Panc1 (cell line): ENCODE measurements at regions not wholly inside any gene's neighbourhood (a gene's known extent, or its start where the extent isn't known, plus 50 kb on each side); places are given as distances from the start of the nearest gene placed in this dataset.

ENCODE experiments used
- ATAC-seq: fragments of 200-7000 bp; cut with Tn5 transposase; 2 replicates; pipeline ENCODE4 v1.9.1; 2020; ENCODE audit warnings: mild to moderate bottlenecking, moderate library complexity
- BruUV-seq: library from RNA; stranded (reverse); fragments of 400-500 nt; replicated peaks from 2 replicates; lab custom pipeline; 2021; lab: Mats Ljungman, UMichigan
- CTCF ChIA-PET: fragments of 300-600 bp; sonication (Branson Sonifier 250); formaldehyde crosslinking; loops from one replicate; lab custom pipeline; 2022; ENCODE audit warnings: antibody characterized with exemption; lab: Charles Lee
- POLR2A ChIA-PET: fragments of 300-600 bp; sonication (Branson Sonifier 250); formaldehyde crosslinking; loops from one replicate; lab custom pipeline; 2022; ENCODE audit warnings: antibody characterized with exemption; lab: Charles Lee
- DNase-seq: peaks from one replicate; pipeline ENCODE4 v3.0.0-alpha.2; 2010; ENCODE audit warnings: low read depth, low spot score
- H3K27ac ChIP-seq: 2 replicates; pipeline ENCODE4 v1.5.1; 2011; ENCODE audit warnings: mild to moderate bottlenecking, low read length, inconsistent platforms
- H3K27me3 ChIP-seq: fragments of 200-500 bp; sonication (Bioruptor generic); 2 replicates; pipeline ENCODE4 v1.6.0; 2014; ENCODE audit warnings: low read length, inconsistent platforms; ENCODE audit not compliant: control insufficient read depth, insufficient read depth
- H3K36me3 ChIP-seq: fragments of 200-500 bp; sonication (Bioruptor generic); 2 replicates; pipeline ENCODE4 v1.5.1; 2014; ENCODE audit warnings: inconsistent platforms, mild to moderate bottlenecking, low read length, moderate library complexity; ENCODE audit not compliant: control insufficient read depth, insufficient read depth
- H3K4me1 ChIP-seq: 2 replicates; pipeline ENCODE4 v1.5.1; 2011; ENCODE audit warnings: inconsistent platforms, mild to moderate bottlenecking, low read length, moderate library complexity; ENCODE audit not compliant: control insufficient read depth, insufficient read depth
- H3K4me3 ChIP-seq, 2 experiments: 2 replicates each; pipeline ENCODE4 v1.5.1; 2011 to 2012; ENCODE audit warnings: low read depth in 2 of 2, low read length in 2 of 2, mild to moderate bottlenecking in 2 of 2, inconsistent platforms in 1 of 2, moderate library complexity in 1 of 2
- H3K9me3 ChIP-seq: fragments of 200-500 bp; sonication (Bioruptor generic); 2 replicates; pipeline ENCODE4 v1.5.1; 2014; ENCODE audit warnings: low read depth, mild to moderate bottlenecking, inconsistent platforms, low read length, moderate library complexity; ENCODE audit not compliant: control insufficient read depth, insufficient read depth
- POLR2AphosphoS5 ChIP-seq: IDR thresholded peaks from 2 replicates; pipeline ENCODE4 v1.6.1; 2012; ENCODE audit warnings: mild to moderate bottlenecking, low read depth, low read length, moderate library complexity
- SIN3A ChIP-seq: IDR thresholded peaks from 2 replicates; pipeline ENCODE4 v1.6.1; 2012; ENCODE audit warnings: low read depth, mild to moderate bottlenecking, low read length, moderate library complexity, borderline replicate concordance; ENCODE audit not compliant: insufficient read depth
- TCF7L2 ChIP-seq: IDR thresholded peaks from 2 replicates; pipeline ENCODE4 v1.6.1; 2011; ENCODE audit warnings: mild to moderate bottlenecking, low read depth, low read length, inconsistent platforms
- in situ Hi-C: cut with HindIII; loops from 2 replicates; pipeline ENCODE4 v1.10.0; 2016; ENCODE audit warnings: low sequenced_read_pairs, low pct_unique_long_range_greater_than_20kb
- intact Hi-C: fragments of 100-400 bp; cut with micrococcal nuclease; formaldehyde crosslinking; loops from one replicate; pipeline ENCODE4 v1.10.0; 2022; ENCODE audit not compliant: unreplicated experiment
- TF ChIP-seq, protein P1 (sequence below): fragments of 450-650 bp; IDR thresholded peaks from 2 replicates; pipeline ENCODE4 v1.5.1; 2017; ENCODE audit warnings: mild to moderate bottlenecking
- TF ChIP-seq, protein P2 (sequence below), 2 experiments: IDR thresholded peaks; 2 replicates each; pipeline ENCODE4 v1.6.1; 2011 to 2012; ENCODE audit warnings: low read depth in 2 of 2, control low read depth in 1 of 2, low read length in 1 of 2, mild to moderate bottlenecking in 1 of 2, moderate library complexity in 1 of 2; ENCODE audit not compliant: insufficient read depth in 1 of 2

DNA sequence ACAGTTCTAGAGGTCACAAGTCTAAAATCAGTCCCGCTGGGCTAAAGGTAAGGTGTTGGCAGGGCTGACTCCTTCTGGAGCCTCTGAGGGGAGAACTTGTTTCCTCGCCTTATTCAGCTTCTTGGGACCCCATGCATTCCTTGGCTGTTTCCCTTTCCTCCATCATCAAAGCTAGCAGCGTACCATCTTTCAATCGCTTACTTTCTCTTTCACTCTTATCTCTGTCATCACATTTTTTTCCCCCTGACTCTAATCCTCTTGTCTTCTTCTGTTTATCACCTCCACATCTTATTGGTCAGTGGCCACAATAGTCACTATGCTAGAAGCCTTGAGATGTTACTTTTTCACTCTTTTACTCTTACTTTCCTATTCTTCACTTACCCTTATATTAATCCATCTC, 72.5 kb upstream of the SPEF2 start:
- in situ Hi-C loops, result no loop called here
- H3K4me3 ChIP-seq, result no peak overlapping the region
- intact Hi-C loops, result no loop called here
- H3K27ac ChIP-seq, result no peak overlapping the region
- no TSS peak for BruUV-seq
- no peak for ATAC-seq
- ChIA-PET POLR2A (no interaction called here), CTCF (no interaction called here)
- H3K36me3 ChIP-seq, result no peaks in the 10 kb centered on the region
- H3K27me3 ChIP-seq, result no peaks in the 10 kb centered on the region
- H3K4me1 ChIP-seq, result no peaks in the 10 kb centered on the region
- no peak for DNase-seq
- TF ChIP-seq POLR2AphosphoS5 (no peak), SIN3A (no peak), TCF7L2 (no peak)
- TF ChIP-seq, protein P1, sequence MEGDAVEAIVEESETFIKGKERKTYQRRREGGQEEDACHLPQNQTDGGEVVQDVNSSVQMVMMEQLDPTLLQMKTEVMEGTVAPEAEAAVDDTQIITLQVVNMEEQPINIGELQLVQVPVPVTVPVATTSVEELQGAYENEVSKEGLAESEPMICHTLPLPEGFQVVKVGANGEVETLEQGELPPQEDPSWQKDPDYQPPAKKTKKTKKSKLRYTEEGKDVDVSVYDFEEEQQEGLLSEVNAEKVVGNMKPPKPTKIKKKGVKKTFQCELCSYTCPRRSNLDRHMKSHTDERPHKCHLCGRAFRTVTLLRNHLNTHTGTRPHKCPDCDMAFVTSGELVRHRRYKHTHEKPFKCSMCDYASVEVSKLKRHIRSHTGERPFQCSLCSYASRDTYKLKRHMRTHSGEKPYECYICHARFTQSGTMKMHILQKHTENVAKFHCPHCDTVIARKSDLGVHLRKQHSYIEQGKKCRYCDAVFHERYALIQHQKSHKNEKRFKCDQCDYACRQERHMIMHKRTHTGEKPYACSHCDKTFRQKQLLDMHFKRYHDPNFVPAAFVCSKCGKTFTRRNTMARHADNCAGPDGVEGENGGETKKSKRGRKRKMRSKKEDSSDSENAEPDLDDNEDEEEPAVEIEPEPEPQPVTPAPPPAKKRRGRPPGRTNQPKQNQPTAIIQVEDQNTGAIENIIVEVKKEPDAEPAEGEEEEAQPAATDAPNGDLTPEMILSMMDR, result no peak
- TF ChIP-seq, protein P2, sequence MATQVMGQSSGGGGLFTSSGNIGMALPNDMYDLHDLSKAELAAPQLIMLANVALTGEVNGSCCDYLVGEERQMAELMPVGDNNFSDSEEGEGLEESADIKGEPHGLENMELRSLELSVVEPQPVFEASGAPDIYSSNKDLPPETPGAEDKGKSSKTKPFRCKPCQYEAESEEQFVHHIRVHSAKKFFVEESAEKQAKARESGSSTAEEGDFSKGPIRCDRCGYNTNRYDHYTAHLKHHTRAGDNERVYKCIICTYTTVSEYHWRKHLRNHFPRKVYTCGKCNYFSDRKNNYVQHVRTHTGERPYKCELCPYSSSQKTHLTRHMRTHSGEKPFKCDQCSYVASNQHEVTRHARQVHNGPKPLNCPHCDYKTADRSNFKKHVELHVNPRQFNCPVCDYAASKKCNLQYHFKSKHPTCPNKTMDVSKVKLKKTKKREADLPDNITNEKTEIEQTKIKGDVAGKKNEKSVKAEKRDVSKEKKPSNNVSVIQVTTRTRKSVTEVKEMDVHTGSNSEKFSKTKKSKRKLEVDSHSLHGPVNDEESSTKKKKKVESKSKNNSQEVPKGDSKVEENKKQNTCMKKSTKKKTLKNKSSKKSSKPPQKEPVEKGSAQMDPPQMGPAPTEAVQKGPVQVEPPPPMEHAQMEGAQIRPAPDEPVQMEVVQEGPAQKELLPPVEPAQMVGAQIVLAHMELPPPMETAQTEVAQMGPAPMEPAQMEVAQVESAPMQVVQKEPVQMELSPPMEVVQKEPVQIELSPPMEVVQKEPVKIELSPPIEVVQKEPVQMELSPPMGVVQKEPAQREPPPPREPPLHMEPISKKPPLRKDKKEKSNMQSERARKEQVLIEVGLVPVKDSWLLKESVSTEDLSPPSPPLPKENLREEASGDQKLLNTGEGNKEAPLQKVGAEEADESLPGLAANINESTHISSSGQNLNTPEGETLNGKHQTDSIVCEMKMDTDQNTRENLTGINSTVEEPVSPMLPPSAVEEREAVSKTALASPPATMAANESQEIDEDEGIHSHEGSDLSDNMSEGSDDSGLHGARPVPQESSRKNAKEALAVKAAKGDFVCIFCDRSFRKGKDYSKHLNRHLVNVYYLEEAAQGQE (IDR thresholded peaks at IDR 0.05; ENCODE audit: insufficient read depth in 1 of 2, low read depth in 2 of 2, low read length in 1 of 2), result no peak
- H3K9me3 ChIP-seq, result no peaks in the 10 kb centered on the region

DNA sequence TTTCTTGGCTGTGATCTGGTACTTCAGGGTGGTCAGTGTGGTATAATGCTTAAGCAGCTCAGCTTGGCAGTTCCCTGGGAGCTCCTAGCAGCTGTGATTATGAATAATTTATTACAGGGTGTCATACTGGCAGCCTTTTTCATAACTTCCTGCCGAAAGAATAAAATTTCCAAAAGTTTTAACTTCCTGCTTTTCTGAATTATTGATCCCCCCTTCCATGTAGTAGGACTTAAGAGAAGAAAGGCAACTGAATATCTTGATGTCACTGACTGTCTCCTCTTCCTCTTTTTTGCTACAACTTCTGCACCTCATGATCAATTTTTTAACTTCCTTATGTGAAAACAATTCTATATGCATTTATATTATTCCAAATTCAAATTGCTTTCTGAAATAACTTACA, 74.3 kb upstream of the SPEF2 start:
- no peak for TF ChIP-seq TCF7L2
- intact Hi-C loops (no loop called here), in situ Hi-C loops (no loop called here)
- no TSS peak for BruUV-seq
- DNase-seq (no peak), ATAC-seq (no peak)
- no peaks in the 10 kb centered on the region for H3K4me1 ChIP-seq
- no peaks in the 10 kb centered on the region for H3K9me3 ChIP-seq
- H3K27me3 ChIP-seq, result no peaks in the 10 kb centered on the region
- no peak overlapping the region for H3K27ac ChIP-seq
- H3K4me3 ChIP-seq, result no peak overlapping the region
- H3K36me3 ChIP-seq, result no peaks in the 10 kb centered on the region
- CTCF ChIA-PET, result no interaction called here
- POLR2A ChIA-PET, result no interaction called here

DNA sequence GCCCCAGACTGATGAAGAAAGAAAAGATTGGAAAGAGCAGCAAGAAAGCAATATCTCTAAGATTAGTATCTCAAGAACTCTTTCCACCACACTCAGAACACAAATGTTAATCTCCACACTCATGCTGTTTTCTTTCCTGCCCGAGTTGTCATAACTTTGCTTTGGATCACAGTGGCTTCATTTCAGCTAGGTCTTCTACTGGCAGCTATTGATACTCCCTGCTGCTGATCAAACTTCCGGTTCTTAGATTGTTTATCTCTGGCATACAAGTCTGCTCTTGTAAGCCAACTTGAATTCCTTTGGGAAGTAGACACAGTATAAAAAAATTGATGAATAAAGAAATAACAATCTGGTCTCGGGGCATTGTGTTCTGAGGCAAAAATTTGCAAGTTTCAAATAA, 77.7 kb upstream of the SPEF2 start:
- H3K36me3 ChIP-seq, result no peaks in the 10 kb centered on the region
- POLR2A ChIA-PET, result no interaction called here
- H3K27me3 ChIP-seq, result no peaks in the 10 kb centered on the region
- no peaks in the 10 kb centered on the region for H3K9me3 ChIP-seq
- no peak overlapping the region for H3K4me3 ChIP-seq
- TF ChIP-seq TCF7L2 (no peak), POLR2AphosphoS5 (no peak), SIN3A (no peak)
- TF ChIP-seq, protein P2 (IDR thresholded peaks at IDR 0.05; ENCODE audit: insufficient read depth in 1 of 2, low read depth in 2 of 2, low read length in 1 of 2), result no peak
- TF ChIP-seq, protein P1, result no peak
- no TSS peak for BruUV-seq
- no peak for DNase-seq
- no peak overlapping the region for H3K27ac ChIP-seq
- no peaks in the 10 kb centered on the region for H3K4me1 ChIP-seq
- intact Hi-C loops, result no loop called here
- CTCF ChIA-PET, result no interaction called here
- no peak for ATAC-seq
- in situ Hi-C loops, result no loop called here
